ENCODE measurements at regions not wholly inside any gene's neighbourhood (a gene's known extent, or its start where the extent isn't known, plus 50 kb on each side); places are given as distances from the start of the nearest gene placed in this dataset.

GRCh38 chr20:24334830-24335229 lies 134.6 kb upstream of the SYNDIG1 start:
- ATAC-seq = no peak

GRCh38 chr20:24332956-24333355 lies 136.5 kb upstream of the SYNDIG1 start:
- ATAC-seq = no peak
- Histone ChIP-seq H3K4me1 (no peaks in the 10 kb centered on the region), H3K36me3 (no peaks in the 10 kb centered on the region), H3K4me3 (no peak overlapping the region), H3K27me3 (peaks cover 5% of the 10 kb centered on the region), H3K27ac (no peak overlapping the region), H3K9me3 (no peaks in the 10 kb centered on the region)
- TF ChIP-seq POLR2A (IDR thresholded peaks at IDR 0.05) = no peak
- TF ChIP-seq, protein P1, sequence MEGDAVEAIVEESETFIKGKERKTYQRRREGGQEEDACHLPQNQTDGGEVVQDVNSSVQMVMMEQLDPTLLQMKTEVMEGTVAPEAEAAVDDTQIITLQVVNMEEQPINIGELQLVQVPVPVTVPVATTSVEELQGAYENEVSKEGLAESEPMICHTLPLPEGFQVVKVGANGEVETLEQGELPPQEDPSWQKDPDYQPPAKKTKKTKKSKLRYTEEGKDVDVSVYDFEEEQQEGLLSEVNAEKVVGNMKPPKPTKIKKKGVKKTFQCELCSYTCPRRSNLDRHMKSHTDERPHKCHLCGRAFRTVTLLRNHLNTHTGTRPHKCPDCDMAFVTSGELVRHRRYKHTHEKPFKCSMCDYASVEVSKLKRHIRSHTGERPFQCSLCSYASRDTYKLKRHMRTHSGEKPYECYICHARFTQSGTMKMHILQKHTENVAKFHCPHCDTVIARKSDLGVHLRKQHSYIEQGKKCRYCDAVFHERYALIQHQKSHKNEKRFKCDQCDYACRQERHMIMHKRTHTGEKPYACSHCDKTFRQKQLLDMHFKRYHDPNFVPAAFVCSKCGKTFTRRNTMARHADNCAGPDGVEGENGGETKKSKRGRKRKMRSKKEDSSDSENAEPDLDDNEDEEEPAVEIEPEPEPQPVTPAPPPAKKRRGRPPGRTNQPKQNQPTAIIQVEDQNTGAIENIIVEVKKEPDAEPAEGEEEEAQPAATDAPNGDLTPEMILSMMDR (IDR thresholded peaks at IDR 0.05) = no peak
- TF ChIP-seq EP300 (IDR thresholded peaks at IDR 0.05) = no peak
- TF ChIP-seq POLR2AphosphoS5 (IDR thresholded peaks at IDR 0.05) = no peak

More at GRCh38 chr20:24334830-24335229, 134.6 kb upstream of the SYNDIG1 start:
- TF ChIP-seq POLR2A (IDR thresholded peaks at IDR 0.05) (no peak), POLR2AphosphoS5 (IDR thresholded peaks at IDR 0.05) (no peak), EP300 (IDR thresholded peaks at IDR 0.05) (no peak)
- TF ChIP-seq, protein P1 (IDR thresholded peaks at IDR 0.05) = no peak
- Histone ChIP-seq H3K36me3 (no peaks in the 10 kb centered on the region), H3K4me1 (no peaks in the 10 kb centered on the region), H3K4me3 (no peak overlapping the region), H3K27ac (no peak overlapping the region), H3K27me3 (peaks cover 5% of the 10 kb centered on the region), H3K9me3 (no peaks in the 10 kb centered on the region)
- WGBS, 2 donors (ENCODE audit: low coverage in 1 of 2) = 50 to 93% methylated on average over 1 to 2 of the region's 2 CpGs

- H3K9me3 ChIP-seq = no peaks in the 10 kb centered on the region
- H3K27me3 ChIP-seq = peaks cover 5% of the 10 kb centered on the region
- ATAC-seq = no peak
- H3K4me1 ChIP-seq = no peaks in the 10 kb centered on the region
- no peaks in the 10 kb centered on the region for H3K36me3 ChIP-seq
- 100% methylated on average over 1 of the region's 4 CpGs; no CpG with 5 or more reads in 1 of the 2 donors for WGBS, 2 donors (ENCODE audit: low coverage in 1 of 2)
- no peak overlapping the region for H3K4me3 ChIP-seq
- TF ChIP-seq POLR2A (IDR thresholded peaks at IDR 0.05) = no peak
- TF ChIP-seq, protein P1 (IDR thresholded peaks at IDR 0.05) = no peak
- TF ChIP-seq EP300 (IDR thresholded peaks at IDR 0.05) = no peak
- TF ChIP-seq POLR2AphosphoS5 (IDR thresholded peaks at IDR 0.05) = no peak
- H3K27ac ChIP-seq = no peak overlapping the region
Measured at GRCh38 chr20:24331939-24332338, 137.5 kb upstream of the SYNDIG1 start.

DNA sequence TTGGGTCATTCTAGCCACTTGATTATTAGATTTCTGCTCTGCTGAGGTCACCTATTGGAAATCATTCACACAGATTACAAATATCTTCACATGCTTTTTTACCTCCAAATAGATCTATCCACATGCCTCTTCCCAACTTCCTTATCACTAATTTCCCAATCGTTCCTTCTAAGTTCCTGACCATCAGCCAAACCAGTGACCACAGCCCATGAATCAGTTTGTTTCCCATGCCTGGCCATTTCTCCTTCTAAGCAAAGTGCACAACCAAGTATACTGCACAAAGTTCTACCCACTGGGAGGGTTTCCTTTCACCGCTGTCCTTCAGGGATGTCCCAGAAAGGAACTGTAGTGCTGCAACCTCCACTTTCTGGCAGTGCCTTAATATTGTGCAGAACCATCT lies 140.5 kb upstream of the SYNDIG1 start:
- no peak for ATAC-seq
- Histone ChIP-seq H3K4me1 (no peaks in the 10 kb centered on the region), H3K4me3 (no peak overlapping the region), H3K9me3 (no peaks in the 10 kb centered on the region), H3K36me3 (no peaks in the 10 kb centered on the region), H3K27me3 (peaks cover 5% of the 10 kb centered on the region), H3K27ac (no peak overlapping the region)
- 71 to 88% methylated on average over 1 to 2 of the region's 2 CpGs for WGBS, 2 donors (ENCODE audit: low coverage in 1 of 2)
- TF ChIP-seq POLR2A (IDR thresholded peaks at IDR 0.05) = no peak
- TF ChIP-seq, protein P1 (IDR thresholded peaks at IDR 0.05) = no peak
- TF ChIP-seq POLR2AphosphoS5 (IDR thresholded peaks at IDR 0.05) = no peak
- no peak for TF ChIP-seq EP300 (IDR thresholded peaks at IDR 0.05)

GRCh38 chr20:24321973-24322372 lies 147.5 kb upstream of the SYNDIG1 start:
- Histone ChIP-seq H3K4me1 (no peaks in the 10 kb centered on the region), H3K9me3 (no peaks in the 10 kb centered on the region), H3K27ac (no peak overlapping the region), H3K27me3 (peaks cover 13% of the 10 kb centered on the region), H3K36me3 (no peaks in the 10 kb centered on the region), H3K4me3 (no peak overlapping the region)
- no peak for ATAC-seq
- 83% methylated on average over 3 of the region's 3 CpGs; no CpG with 5 or more reads in 1 of the 2 donors for WGBS, 2 donors (ENCODE audit: low coverage in 1 of 2)
- TF ChIP-seq, protein P1 (IDR thresholded peaks at IDR 0.05) = no peak
- TF ChIP-seq POLR2AphosphoS5 (IDR thresholded peaks at IDR 0.05) (no peak), EP300 (IDR thresholded peaks at IDR 0.05) (no peak), POLR2A (IDR thresholded peaks at IDR 0.05) (no peak)

All from gastroesophageal sphincter (tissue), 4 donors.